ENCODE measurements at regions not wholly inside any gene's neighbourhood (a gene's known extent, or its start where the extent isn't known, plus 50 kb on each side); places are given as distances from the start of the nearest gene placed in this dataset.

DNA sequence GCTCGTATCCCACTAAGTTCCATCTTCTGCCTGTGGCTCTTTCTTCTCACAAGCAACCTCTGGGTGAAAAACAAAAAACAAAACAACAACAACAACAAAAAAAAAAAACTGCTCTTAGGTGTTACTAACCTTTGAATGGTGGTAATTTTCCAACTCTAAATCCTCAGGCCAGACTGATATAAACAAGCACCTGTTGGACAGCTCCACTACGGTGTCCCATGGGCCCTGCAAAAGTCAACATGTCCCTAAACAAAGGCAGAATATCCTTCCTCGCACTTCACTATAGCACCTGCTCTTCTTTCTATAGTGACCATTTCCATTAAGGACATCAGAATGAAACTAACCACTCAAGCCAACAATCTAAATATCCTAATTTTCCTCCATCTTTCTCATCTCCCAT lies 54.6 kb upstream of the PARM1 start:
- Mint-ChIP-seq H3K27me3 (ENCODE audit: low read depth) (peaks cover 14% of the 10 kb centered on the region), H3K4me3 (no peak overlapping the region), H3K36me3 (ENCODE audit: low read depth) (no peaks in the 10 kb centered on the region), H3K27ac (no peak overlapping the region), H3K9me3 (no peaks in the 10 kb centered on the region), H3K4me1 (ENCODE audit: low read depth) (no peaks in the 10 kb centered on the region)
- no peak for DNase-seq
- CTCF ChIA-PET = no interaction called here
- intact Hi-C loops (cut with micrococcal nuclease) = loop anchor here (10.0 kb wide), 1 partner anchor 616 kb away; no protein-coding TSS in a partner anchor

DNA sequence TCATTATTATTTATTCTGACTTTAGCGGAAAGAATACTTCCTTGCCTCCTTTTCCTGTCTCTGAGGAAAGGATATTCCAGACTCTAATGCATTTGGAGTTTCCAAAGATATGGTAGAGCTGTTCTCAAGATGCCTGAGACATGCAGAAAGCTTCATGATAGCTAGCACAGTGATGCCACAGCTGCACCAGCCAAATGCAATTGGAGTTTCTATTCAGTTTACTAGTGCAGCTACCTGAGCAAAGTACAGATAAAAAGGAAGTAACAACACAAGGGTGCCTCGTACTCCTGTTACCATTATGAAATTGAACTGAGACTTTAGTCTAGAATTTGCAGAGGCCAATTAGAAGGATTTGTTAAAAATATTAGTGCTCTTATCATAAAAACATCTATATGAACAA lies 57.5 kb upstream of the PARM1 start:
- DNase-seq = no peak
- Mint-ChIP-seq H3K4me1 (ENCODE audit: low read depth) (no peaks in the 10 kb centered on the region), H3K27ac (no peak overlapping the region), H3K27me3 (ENCODE audit: low read depth) (peaks cover 14% of the 10 kb centered on the region), H3K4me3 (no peak overlapping the region), H3K9me3 (no peaks in the 10 kb centered on the region), H3K36me3 (ENCODE audit: low read depth) (no peaks in the 10 kb centered on the region)
- CTCF ChIA-PET = interaction anchor here (1.1 to 1.9 kb wide), 2 partner anchors 8 to 12 kb away, joined by 4 to 6 read pairs; no protein-coding TSS in a partner anchor
- intact Hi-C loops (cut with micrococcal nuclease) = loop anchor here (1.0 to 10.0 kb wide), 2 partner anchors 619 to 973 kb away; no protein-coding TSS in a partner anchor

DNA sequence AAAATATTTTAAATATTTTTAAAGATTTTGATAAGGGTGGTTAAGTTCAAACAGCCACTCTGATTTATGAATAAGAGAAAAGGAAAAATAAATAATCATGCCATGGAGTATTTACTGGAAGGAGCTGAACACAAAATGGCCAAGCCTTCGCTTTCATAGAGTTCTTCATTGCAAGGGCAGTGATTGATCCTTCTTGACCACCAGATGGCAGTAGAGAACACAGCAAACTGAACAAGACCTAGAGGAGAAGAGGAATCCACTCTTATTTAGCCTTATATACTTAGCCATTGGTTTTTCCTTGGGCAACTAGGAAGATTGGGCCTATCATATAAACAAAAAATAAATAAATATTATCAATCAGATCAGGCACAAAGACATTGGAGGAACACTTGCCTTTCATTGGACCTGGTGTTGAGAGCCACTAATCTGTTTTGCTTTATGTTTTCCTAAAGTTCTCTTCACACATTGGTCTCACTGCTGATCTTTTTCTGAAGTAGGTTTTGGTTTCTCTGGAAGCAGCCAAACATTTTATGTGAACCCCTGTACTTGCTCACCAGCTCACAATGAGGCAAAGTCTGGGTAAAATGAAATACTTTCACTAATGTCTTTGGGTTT lies 58.1 kb upstream of the PARM1 start:
- no peaks in the 10 kb centered on the region for H3K4me1 Mint-ChIP-seq (ENCODE audit: low read depth)
- CTCF ChIA-PET = interaction anchor here (0.6 to 1.9 kb wide), 7 partner anchors 8 to 402 kb away, joined by 3 to 6 read pairs (median 3); no protein-coding TSS in a partner anchor
- no peaks in the 10 kb centered on the region for H3K9me3 Mint-ChIP-seq
- intact Hi-C loops (cut with micrococcal nuclease) = loop anchor here (1.0 to 10.0 kb wide), 2 partner anchors 620 to 973 kb away; no protein-coding TSS in a partner anchor
- no peak overlapping the region for H3K4me3 Mint-ChIP-seq
- H3K36me3 Mint-ChIP-seq (ENCODE audit: low read depth) = no peaks in the 10 kb centered on the region
- peaks cover 12% of the 10 kb centered on the region for H3K27me3 Mint-ChIP-seq (ENCODE audit: low read depth)
- H3K27ac Mint-ChIP-seq = no peak overlapping the region
- peak; percentile 39 for DNase-seq

DNA sequence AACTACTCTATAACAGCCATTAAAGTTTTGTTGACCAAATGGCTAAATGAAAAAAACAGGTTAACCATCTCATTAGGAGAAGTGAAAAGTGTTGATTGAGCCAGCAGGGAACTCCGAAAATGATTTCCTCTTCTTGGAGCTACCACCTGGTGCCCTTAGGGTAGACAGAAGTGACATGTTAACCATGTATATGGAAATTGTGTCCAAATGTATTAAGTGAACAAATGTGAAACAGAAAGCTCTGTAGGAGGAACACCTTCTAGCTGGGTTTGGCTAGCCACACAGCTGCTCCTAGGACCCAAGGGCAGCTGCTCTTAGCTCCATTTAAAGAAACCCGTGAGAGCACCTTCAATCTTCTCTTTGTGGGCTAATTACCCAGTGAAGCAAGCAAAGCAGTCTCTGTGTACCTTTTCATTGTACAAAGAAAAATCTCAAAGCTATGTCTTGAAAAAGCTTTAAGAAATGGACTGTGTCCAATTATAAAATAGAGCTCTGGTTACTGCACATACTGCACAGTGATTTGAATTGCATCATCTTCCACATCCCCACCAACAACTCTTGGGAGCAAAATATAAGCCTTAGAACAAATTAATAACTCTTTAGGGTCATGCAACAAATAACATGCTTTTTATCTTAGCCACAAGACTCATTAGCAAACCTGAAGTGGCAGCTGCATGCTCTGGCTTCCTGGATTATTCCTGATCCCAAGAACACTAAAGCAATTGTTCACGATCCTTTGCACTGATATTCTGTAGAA lies 59.2 kb upstream of the PARM1 start:
- Mint-ChIP-seq H3K36me3 (ENCODE audit: low read depth) (no peaks in the 10 kb centered on the region), H3K27me3 (ENCODE audit: low read depth) (peaks cover 9% of the 10 kb centered on the region), H3K4me1 (ENCODE audit: low read depth) (no peaks in the 10 kb centered on the region), H3K4me3 (no peak overlapping the region), H3K9me3 (no peaks in the 10 kb centered on the region), H3K27ac (no peak overlapping the region)
- intact Hi-C loops (cut with micrococcal nuclease) = loop anchor here (10.0 kb wide), 1 partner anchor 621 kb away; no protein-coding TSS in a partner anchor
- no peak for DNase-seq
- CTCF ChIA-PET = interaction anchor here (0.7 to 1.9 kb wide), 6 partner anchors 10 to 974 kb away, joined by 3 to 6 read pairs (median 4); no protein-coding TSS in a partner anchor

DNA sequence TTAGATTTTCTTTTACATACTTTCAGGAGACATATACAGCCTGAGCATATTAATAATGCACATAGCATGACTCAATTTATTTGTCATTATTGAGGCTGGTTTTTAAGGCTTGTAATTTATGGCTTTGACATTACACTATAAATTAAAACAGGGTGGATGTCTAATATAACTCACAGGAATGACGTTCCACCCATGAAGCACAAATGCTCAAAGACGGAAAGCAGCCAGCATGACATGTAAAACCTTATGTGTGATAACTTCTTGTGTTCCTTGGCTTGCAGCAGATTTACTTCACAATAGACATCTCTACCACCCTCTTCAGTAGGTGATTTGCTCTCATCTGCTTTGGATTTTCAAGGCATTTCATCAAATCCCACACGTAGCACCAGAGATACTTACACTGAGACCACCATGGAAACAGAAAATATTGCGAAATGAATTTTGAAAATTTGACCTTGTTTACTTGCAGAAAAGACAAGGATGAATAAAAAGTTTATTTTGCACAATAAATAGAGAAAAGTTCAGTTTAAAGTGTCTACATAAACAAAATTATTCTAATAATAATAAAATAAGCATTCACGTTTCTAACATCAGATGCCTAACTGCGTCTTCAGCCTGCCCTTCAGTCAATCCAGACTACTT lies 64.7 kb upstream of the BTC start:
- CTCF ChIA-PET = no interaction called here
- H3K36me3 Mint-ChIP-seq (ENCODE audit: low read depth) = no peaks in the 10 kb centered on the region
- H3K9me3 Mint-ChIP-seq = no peaks in the 10 kb centered on the region
- no peak overlapping the region for H3K4me3 Mint-ChIP-seq
- DNase-seq = no peak
- intact Hi-C loops (cut with micrococcal nuclease) = no loop called here
- no peaks in the 10 kb centered on the region for H3K4me1 Mint-ChIP-seq (ENCODE audit: low read depth)
- peaks cover 10% of the 10 kb centered on the region for H3K27me3 Mint-ChIP-seq (ENCODE audit: low read depth)
- H3K27ac Mint-ChIP-seq = no peak overlapping the region

DNA sequence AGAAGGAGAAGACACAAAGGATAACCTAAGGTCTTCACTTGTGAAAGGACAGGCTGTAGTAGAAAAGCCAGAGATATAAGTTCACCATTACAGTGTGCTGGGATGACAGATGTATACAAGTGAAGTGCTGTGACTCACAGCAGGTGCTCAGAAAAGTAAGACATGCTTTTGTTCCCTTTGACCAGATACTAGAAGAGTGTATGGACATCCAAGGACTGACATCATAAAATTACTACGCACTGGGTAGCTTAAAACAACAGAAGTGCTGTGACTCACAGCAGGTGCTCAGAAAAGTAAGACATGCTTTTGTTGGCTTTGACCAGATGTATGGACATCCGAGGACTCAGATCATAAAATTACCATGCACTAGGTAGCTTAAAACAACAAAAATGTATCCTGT lies 61.6 kb upstream of the BTC start:
- no peaks in the 10 kb centered on the region for H3K4me1 Mint-ChIP-seq (ENCODE audit: low read depth)
- H3K27ac Mint-ChIP-seq = no peak overlapping the region
- H3K9me3 Mint-ChIP-seq = no peaks in the 10 kb centered on the region
- no peak overlapping the region for H3K4me3 Mint-ChIP-seq
- intact Hi-C loops (cut with micrococcal nuclease) = no loop called here
- no peak for DNase-seq
- CTCF ChIA-PET = no interaction called here
- peaks cover 5% of the 10 kb centered on the region for H3K27me3 Mint-ChIP-seq (ENCODE audit: low read depth)
- no peaks in the 10 kb centered on the region for H3K36me3 Mint-ChIP-seq (ENCODE audit: low read depth)

DNA sequence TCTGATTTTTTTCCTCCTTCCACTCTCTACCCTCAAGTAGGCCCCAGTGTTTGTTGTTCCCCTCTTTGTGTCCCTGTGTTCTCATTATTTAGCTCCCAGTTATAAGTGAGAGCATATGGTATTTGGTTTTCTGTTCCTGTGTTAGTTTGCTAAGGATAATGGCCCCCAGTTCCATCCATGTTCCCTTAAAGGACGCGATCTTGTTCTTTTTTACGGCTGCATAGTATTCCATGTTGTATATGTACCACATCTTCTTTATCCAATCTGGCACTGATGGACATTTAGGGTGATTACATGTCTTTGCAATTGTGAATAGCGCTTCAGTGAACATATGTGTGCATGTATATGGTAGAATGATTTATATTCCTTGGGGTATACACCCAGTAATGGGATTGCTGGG lies 54.5 kb upstream of the BTC start:
- CTCF ChIA-PET = no interaction called here
- intact Hi-C loops (cut with micrococcal nuclease) = no loop called here
- DNase-seq = no peak
- Mint-ChIP-seq H3K36me3 (ENCODE audit: low read depth) (no peaks in the 10 kb centered on the region), H3K4me3 (no peak overlapping the region), H3K27me3 (ENCODE audit: low read depth) (peaks cover 5% of the 10 kb centered on the region), H3K27ac (no peak overlapping the region), H3K4me1 (ENCODE audit: low read depth) (no peaks in the 10 kb centered on the region), H3K9me3 (peaks cover 6% of the 10 kb centered on the region)

DNA sequence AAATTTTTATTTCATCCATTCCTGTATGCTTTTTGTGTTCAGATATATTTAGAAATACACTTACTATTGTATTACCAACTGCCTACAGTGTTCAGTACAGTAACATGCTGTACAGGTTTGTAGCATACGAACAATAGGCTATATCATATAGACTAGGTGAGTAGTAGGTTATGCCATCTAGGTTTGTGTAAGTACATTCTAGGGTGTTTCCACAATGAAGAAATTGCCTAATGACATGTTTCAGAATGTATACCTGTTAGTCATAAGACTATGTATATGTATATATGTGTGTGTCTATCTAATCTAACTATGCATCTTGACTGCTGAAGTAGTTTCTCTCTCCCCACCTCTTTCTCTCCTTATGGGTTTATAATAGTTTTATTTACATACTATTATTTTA lies 51.5 kb upstream of the BTC start:
- H3K4me3 Mint-ChIP-seq = no peak overlapping the region
- no peak for DNase-seq
- CTCF ChIA-PET = interaction anchor here (0.6 kb wide), 1 partner anchor 567 kb away, joined by 3 read pairs; no protein-coding TSS in a partner anchor
- no peaks in the 10 kb centered on the region for H3K36me3 Mint-ChIP-seq (ENCODE audit: low read depth)
- no peak overlapping the region for H3K27ac Mint-ChIP-seq
- H3K4me1 Mint-ChIP-seq (ENCODE audit: low read depth) = no peaks in the 10 kb centered on the region
- peaks cover 2% of the 10 kb centered on the region for H3K27me3 Mint-ChIP-seq (ENCODE audit: low read depth)
- intact Hi-C loops (cut with micrococcal nuclease) = no loop called here
- H3K9me3 Mint-ChIP-seq = peaks cover 6% of the 10 kb centered on the region

All from activated naive CD4-positive, alpha-beta T cell treated with anti-CD3 and anti-CD28 coated beads for 36 hours (primary cell).